ENCODE measurements at regions not wholly inside any gene's neighbourhood (a gene's known extent, or its start where the extent isn't known, plus 50 kb on each side); places are given as distances from the start of the nearest gene placed in this dataset.
A peak's percentile ranks its signal among the peaks of the same experiment; 100 is the strongest.
"Not testable (repeated sequence)": the region's sequence is repeated elsewhere in the genome, so short reads cannot be mapped to it uniquely, and the experiment has no call there.

DNA sequence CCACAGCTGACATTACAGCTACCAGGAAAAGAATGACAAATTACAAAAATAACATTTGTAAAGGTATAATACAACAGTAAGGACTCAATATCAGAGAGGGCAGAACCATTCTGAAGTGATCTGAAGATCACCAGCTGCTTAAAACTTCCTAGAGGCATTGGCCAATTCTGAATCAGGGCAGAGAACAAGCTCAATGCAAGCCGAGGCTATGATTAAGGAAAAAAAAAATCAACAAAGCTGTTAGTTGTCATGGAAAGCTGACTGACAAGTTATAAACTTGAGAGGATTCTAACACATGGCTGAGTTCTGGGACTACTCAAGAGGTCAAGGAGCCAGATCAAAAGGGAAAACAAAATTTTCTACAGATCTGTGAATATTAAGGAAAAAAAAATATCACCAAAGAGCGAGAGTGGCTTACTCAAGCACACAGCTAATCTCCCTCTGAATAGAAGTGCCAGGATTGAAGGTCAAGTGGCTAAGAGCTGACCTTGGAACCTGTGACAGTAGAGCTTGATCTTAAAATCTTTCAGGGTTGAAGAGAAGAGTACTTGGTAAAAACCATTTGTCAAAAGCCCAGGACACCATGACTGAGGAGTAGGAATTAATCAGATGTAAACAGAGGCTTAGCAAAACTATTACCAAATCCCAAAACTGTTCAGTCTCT lies 383.4 kb downstream of the USP25 start:
- no peak for DNase-seq (ENCODE audit: extremely low read depth, low read depth, low spot score)

DNA sequence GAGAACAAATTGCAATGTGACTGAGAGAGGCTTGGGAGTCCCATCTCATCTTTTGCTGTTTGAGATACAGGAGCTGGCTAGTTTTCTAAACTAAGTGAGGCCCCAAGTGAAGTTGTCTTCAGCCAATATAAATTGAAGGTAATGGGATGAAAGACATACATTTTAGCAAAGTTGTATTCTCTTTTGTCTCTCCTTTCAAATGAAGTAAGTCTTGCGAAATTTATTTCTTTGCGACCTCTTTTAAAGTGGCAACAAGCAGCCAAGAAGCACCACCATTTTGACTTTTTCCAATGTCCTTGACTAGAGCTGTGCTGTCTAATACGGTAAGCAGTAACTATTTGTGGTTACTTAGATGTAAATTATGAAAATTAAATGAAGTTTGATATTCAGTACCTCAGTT lies 385.7 kb downstream of the USP25 start:
- no peak for DNase-seq (ENCODE audit: extremely low read depth, low read depth, low spot score)

DNA sequence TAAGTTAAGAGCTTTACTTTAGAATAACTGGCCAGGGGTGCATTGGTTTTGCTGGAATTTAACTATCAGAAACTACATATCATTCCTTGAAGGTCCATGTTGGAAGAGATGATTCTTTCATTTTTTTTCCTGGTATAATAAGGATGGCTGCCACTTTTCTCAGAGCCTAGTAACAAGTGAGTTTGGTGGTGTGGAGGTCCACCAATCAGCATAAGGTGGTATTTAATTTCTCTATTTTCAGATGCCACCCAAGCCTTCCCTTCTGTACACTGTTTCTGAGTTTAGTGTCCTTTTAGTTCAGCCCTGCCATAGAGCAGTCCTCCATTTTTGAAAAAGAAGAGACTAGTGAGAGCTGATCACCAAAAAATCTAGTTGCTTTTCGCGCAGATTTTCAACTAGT lies 386.3 kb downstream of the USP25 start:
- no peak for DNase-seq (ENCODE audit: extremely low read depth, low read depth, low spot score)

GRCh38 chr21:16116798-16117197 lies 387.0 kb downstream of the USP25 start:
- peak; percentile 78 for DNase-seq (ENCODE audit: extremely low read depth, low read depth, low spot score)

- DNase-seq (ENCODE audit: extremely low read depth, low read depth, low spot score) = no peak
Observed at GRCh38 chr21:16117331-16117730, 387.5 kb downstream of the USP25 start.

GRCh38 chr21:16117851-16118590 lies 388.2 kb downstream of the USP25 start:
- peak; percentile 78 for DNase-seq (ENCODE audit: extremely low read depth, low read depth, low spot score)

GRCh38 chr21:16124378-16125138 lies 394.8 kb downstream of the USP25 start:
- DNase-seq (ENCODE audit: extremely low read depth, low read depth, low spot score) = no peak

DNA sequence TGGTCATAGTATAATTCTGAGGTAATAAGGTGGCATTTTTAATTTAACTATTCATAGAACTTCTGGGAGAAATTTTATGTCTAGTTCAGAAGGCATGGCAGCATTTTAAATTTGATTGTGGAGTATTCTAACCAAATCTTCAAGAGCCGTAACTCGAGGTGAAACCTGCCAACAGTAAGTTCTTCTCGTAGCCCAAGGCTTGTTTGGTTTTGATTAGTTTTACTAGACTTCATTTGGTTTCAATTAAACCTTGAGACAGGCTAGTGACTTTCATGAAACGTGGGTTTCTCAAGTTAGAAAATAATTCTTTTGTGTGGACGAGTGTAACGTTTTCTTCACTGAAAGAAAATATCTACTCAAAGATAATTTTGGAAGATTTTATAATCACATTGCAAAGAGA lies 395.5 kb downstream of the USP25 start:
- no peak for DNase-seq (ENCODE audit: extremely low read depth, low read depth, low spot score)

- DNase-seq (ENCODE audit: extremely low read depth, low read depth, low spot score) = not testable (repeated sequence)
Observed at GRCh38 chr21:16132453-16132852, 402.7 kb downstream of the USP25 start.

GRCh38 chr21:16133248-16133647 lies 403.5 kb downstream of the USP25 start:
- no peak for DNase-seq (ENCODE audit: extremely low read depth, low read depth, low spot score)

- no peak for DNase-seq (ENCODE audit: extremely low read depth, low read depth, low spot score)
Observed at GRCh38 chr21:16134134-16134533, 404.4 kb downstream of the USP25 start.

- DNase-seq (ENCODE audit: extremely low read depth, low read depth, low spot score) = no peak
Observed at GRCh38 chr21:16137106-16137505, 407.3 kb downstream of the USP25 start.

DNA sequence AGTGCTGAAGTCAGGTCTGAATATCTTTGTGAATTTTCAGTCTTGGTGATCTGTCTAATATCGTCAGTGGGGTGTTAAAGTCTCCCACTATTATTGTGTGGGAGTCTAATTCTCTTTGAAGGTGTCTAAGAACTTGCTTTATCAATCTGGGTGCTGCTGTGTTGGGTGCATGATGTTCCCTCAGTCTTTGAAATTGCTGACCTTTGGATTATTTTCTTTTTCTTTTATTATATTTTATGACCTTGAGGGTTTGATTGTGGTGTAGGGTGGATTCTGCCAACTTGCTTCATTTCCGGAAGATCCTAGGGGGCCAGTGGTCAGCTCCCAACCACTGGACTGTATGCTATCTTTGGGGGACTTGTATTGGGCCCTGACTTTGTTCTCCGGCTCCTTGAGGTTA lies 415.3 kb downstream of the USP25 start:
- DNase-seq (ENCODE audit: extremely low read depth, low read depth, low spot score) = no peak

DNA sequence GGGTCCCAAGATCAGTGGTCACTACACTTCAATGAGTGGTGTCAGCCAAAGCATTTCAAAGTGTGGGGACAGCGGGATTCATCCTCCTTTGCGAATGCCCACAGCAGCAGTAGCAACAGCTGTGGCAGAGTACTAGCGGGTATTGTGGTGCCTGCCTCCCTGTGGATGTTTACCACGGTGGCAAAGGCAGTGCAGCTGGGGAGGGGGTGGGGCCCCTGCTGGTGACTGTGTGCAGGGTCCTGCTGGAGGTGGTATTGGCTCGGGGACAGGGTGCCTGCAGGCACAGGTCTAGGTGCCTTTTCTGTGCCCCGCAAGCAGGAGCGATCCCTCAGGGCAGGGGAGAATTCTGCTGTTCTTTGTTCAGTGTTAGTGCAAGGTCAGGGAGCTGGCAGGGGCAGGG lies 415.7 kb downstream of the USP25 start:
- no peak for DNase-seq (ENCODE audit: extremely low read depth, low read depth, low spot score)

DNA sequence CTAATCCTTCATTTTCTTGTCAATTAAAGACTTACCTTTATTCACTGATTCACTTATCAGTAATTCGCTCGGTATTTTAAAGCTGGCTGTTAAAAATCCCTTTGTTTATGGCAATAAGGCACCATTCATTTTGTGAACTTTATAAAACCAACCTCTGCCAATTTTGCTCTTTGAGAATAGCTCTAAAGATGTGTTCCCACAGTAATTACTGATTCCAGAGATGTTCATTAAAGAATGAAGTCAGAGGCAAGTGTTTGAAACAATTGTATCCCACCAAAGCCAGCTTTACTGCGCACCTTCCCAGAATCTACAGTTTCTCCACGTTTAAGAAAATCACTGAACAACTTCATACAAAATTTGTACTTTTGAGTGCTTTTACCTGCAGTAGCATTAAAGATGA lies 424.5 kb downstream of the USP25 start:
- DNase-seq (ENCODE audit: extremely low read depth, low read depth, low spot score) = no peak

GRCh38 chr21:16154951-16155635 lies 425.3 kb downstream of the USP25 start:
- DNase-seq (ENCODE audit: extremely low read depth, low read depth, low spot score) = no peak

DNA sequence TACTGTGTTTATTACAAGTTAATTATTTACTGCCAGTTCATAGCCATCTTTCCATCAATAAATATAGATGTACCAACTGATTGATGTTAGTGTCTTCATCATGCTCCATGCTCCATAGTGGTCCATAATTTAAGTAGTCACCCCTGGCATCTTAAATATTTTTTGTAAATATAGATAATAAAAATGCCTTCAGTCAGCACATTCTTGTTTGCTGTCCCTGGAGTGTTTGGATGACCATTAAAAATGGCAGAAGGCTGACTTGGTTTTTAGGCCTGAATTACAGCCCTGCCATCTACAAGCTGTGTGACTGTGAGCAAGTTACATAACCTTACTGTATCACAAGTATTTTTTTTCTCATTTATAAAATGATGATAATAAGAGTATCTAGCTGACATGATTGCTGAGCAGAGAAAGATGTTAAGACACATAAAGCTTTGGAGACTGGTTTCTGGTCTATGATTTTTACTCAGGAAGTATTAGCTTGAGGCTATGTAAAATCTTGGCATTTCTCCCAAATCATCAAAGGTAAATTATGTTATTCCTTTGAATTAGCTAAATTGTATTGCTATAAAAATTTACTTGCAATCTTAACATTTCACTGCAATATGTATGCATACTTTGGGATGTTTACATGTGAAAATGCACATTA lies 427.2 kb downstream of the USP25 start:
- no peak for DNase-seq (ENCODE audit: extremely low read depth, low read depth, low spot score)

DNA sequence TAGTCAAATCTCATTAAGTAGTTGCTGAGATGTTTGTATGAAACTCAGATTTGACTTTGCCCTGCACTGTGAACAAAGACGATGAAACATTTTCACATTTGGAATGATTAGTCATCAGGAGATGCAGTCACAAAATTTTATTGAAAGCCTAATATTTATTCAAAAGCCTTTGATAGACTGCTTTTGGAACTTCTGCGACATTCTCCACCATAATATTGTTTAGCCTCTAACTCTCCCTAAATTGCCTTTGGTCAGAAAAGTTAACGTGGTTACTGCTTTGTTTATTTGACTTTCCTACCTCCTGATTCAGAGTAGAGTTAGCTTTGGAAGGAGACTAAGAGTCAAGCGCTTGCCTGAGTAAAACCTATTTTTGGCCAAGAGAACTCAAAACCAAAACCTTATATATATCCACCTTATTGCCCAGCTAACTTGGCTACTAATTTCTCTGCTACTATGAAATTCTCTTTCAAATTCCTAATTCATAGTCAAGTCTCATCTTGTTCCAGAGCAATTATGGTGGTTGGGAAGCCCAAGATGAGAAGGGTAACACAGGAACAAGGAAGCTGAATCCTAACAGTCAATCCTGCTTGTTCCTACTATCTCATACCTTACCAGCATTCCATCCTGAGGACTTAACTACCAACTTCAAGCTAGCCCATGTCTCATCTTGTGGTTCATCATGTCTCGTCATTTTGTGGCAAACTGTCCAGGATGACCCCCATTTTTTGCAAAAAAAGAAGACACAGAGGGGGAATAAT lies 429.6 kb downstream of the USP25 start:
- no peak for DNase-seq (ENCODE audit: extremely low read depth, low read depth, low spot score)

- no peak for DNase-seq (ENCODE audit: extremely low read depth, low read depth, low spot score)
Observed at GRCh38 chr21:16159971-16160350, 430.2 kb downstream of the USP25 start.

DNA sequence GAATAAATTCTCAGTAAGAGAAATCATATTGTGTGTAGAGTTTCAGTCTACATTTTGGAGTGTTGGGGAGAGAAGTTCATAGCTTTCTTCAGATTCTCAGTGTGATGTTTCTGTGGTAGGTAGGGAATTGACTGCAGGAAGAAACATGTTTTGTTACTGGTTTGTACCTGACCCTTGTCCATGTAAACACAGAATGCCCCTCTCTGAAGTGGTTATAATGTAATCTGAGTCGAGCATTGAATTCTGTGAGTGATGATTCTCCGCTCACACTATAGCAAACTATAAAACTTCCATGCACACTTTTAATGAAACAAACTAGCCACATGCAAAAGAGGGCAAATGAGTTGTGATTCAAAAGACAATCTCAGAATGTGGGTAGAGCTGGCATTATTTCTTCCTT lies 433.2 kb downstream of the USP25 start:
- DNase-seq (ENCODE audit: extremely low read depth, low read depth, low spot score) = no peak
